AG04450 (cell line): ENCODE measurements at regions not wholly inside any gene's neighbourhood (a gene's known extent, or its start where the extent isn't known, plus 50 kb on each side); places are given as distances from the start of the nearest gene placed in this dataset.
"Not testable (repeated sequence)": the region's sequence is repeated elsewhere in the genome, so short reads cannot be mapped to it uniquely, and the experiment has no call there.

Experiments
- CTCF ChIA-PET: fragments of 300-600, 350-600 bp; formaldehyde crosslinking; extraction: SDS; loops from one replicate; lab custom pipeline; 2022; ENCODE audit warnings: antibody characterized with exemption, inconsistent platforms; lab: Charles Lee
- POLR2A ChIA-PET: fragments of 350-600 bp; formaldehyde crosslinking; extraction: SDS; loops from one replicate; lab custom pipeline; 2021; ENCODE audit warnings: antibody characterized with exemption, inconsistent platforms; lab: Yijun Ruan, JAX
- DNase-seq: peaks from one replicate; pipeline ENCODE4 v3.0.0-alpha.2; 2011; ENCODE audit warnings: low read depth, low spot score
- H3K27ac ChIP-seq: one replicate; pipeline ENCODE4 v1.5.1; 2012; ENCODE audit warnings: low read depth, low read length, control low read depth
- H3K27me3 ChIP-seq: one replicate; pipeline ENCODE4 v1.6.0; 2012; ENCODE audit warnings: low read length; ENCODE audit not compliant: control insufficient read depth, insufficient read depth
- H3K4me3 ChIP-seq: 2 replicates; pipeline ENCODE4 v1.5.1; 2011; ENCODE audit warnings: mild to moderate bottlenecking, low read depth, low read length, control low read depth
- H3K9me3 ChIP-seq: 2 replicates; pipeline ENCODE4 v1.5.1; 2012; ENCODE audit warnings: low read length; ENCODE audit not compliant: control insufficient read depth, insufficient read depth
- CTCF ChIP-seq: IDR thresholded peaks from 2 replicates; pipeline ENCODE4 v1.5.1; 2011; ENCODE audit warnings: low read depth, low read length, control low read depth, inconsistent platforms

DNA sequence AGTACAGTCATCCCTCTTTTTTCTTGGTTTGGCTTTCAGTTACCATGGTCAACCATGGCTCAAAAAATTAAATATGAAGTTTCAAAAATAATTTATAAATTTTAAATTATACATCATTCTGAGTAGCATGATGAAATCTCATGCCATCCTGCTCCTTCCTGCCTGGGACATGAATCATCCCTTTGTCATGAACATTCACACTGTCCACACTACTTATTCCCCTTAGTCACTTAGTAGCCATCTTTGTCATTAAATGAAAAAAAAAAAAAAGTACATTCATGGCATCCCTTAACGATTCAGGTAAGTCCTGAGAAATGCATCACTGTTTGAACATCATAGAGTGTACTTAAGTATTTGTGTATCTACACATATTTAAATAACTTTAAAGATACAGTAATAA is 1046.3 kb downstream of the ROBO2 start:
- Histone ChIP-seq H3K27me3 (no peaks in the 10 kb centered on the region), H3K4me3 (no peak overlapping the region), H3K27ac (no peak overlapping the region), H3K9me3 (no peaks in the 10 kb centered on the region)
- POLR2A ChIA-PET, result no interaction called here
- no peak for DNase-seq
- CTCF ChIA-PET, result no interaction called here
- TF ChIP-seq CTCF, result no peak

- DNase-seq, result no peak
- H3K4me3 ChIP-seq, result no peak overlapping the region
- H3K27ac ChIP-seq, result no peak overlapping the region
- ChIA-PET CTCF (no interaction called here), POLR2A (no interaction called here)
- H3K27me3 ChIP-seq, result no peaks in the 10 kb centered on the region
- TF ChIP-seq CTCF, result no peak
- H3K9me3 ChIP-seq, result no peaks in the 10 kb centered on the region
Observed at GRCh38 chr3:78087134-78087533, 1047.2 kb downstream of the ROBO2 start.

DNA sequence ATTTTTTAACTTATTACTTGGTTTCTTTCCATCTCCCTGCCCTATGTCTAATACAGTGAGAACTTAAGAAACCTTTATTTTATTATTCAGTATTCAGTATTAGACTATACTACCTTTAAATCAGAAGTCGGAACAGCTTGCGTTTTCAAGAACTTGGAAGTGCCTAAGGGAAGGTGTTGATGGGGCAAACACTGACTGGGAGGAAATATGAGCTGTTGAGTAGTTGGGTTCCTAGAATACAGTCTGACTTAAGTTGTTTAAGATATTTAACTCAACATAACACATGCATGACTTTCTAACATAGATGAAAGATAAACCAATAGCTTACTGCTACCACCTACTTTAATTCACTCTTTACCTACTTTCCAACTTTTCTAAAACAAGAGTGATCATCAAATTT is 1048.1 kb downstream of the ROBO2 start:
- ChIA-PET CTCF (no interaction called here), POLR2A (no interaction called here)
- no peak for DNase-seq
- Histone ChIP-seq H3K4me3 (no peak overlapping the region), H3K27me3 (no peaks in the 10 kb centered on the region), H3K9me3 (no peaks in the 10 kb centered on the region), H3K27ac (no peak overlapping the region)
- no peak for TF ChIP-seq CTCF

GRCh38 chr3:78090382-78090781 is 1050.5 kb downstream of the ROBO2 start:
- DNase-seq, result no peak
- H3K4me3 ChIP-seq, result no peak overlapping the region
- no peak overlapping the region for H3K27ac ChIP-seq
- no peaks in the 10 kb centered on the region for H3K27me3 ChIP-seq
- POLR2A ChIA-PET, result no interaction called here
- no peaks in the 10 kb centered on the region for H3K9me3 ChIP-seq
- CTCF ChIA-PET, result no interaction called here
- TF ChIP-seq CTCF, result no peak

GRCh38 chr3:78091478-78092119 is 1051.7 kb downstream of the ROBO2 start:
- DNase-seq, result no peak
- Histone ChIP-seq H3K27ac (no peak overlapping the region), H3K27me3 (no peaks in the 10 kb centered on the region), H3K9me3 (no peaks in the 10 kb centered on the region), H3K4me3 (no peak overlapping the region)
- no peak for TF ChIP-seq CTCF
- CTCF ChIA-PET, result no interaction called here
- POLR2A ChIA-PET, result no interaction called here

- DNase-seq, H3K4me3 ChIP-seq, POLR2A ChIA-PET, H3K27ac ChIP-seq, CTCF ChIA-PET, H3K27me3 ChIP-seq, H3K9me3 ChIP-seq: not testable (repeated sequence)
Observed at GRCh38 chr3:78092574-78092973, 1052.7 kb downstream of the ROBO2 start.
